HK-2 (cell line): ENCODE measurements at regions not wholly inside any gene's neighbourhood (a gene's known extent, or its start where the extent isn't known, plus 50 kb on each side); places are given as distances from the start of the nearest gene placed in this dataset.
"Not testable (repeated sequence)": the region's sequence is repeated elsewhere in the genome, so short reads cannot be mapped to it uniquely, and the experiment has no call there.

Experiments used
- DNase-seq: peaks from one replicate; pipeline ENCODE4 v3.0.0-alpha.2; 2018; ENCODE audit not compliant: unreplicated experiment

DNA sequence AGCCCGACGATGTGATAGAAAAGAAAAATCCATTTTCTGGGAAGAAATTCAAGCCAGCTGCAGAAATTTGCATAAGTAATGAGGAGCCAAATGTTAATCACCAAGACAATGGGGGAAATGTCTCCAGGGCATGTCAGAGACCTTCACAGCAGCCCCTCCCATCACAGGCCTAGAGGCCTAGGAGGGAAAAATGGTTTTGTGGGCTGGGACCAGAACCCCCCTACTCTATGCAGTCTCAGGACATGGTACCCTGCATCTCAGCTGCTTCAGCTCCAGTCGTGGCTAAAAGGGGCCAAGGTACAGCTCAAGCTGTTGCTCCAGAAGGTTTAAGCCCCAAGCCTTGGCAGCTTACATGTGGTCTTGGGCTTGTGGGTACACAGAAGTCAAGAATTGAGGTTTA lies 155.5 kb upstream of the FOXQ1 start:
- DNase-seq, result not testable (repeated sequence)

DNA sequence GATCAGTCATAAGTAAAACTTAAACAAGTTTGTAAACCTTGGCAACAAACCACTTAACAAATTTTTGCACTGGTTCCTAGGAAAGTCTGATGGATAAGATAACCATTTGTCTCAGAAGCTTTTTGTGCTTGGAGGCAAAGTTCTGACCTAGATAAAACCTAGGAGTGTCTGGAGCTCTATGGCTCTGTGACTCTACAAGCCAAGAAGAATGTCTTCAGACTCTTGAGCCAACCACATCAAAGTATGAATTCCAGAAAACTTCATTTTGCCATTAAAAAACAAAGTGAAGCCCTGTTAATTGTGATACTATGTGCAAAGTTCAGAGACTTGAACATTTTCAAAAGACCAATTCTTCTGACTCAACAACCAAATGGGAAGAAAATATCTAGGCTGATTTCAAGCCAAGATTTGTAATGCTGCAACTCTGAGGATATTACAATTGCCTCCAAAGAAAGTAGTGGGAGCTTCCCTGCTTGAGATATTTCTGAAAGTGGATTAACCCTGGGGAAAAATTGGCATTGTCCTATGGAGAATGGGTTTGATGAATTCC lies 158.1 kb upstream of the FOXQ1 start:
- DNase-seq, result no peak

GRCh38 chr6:1146500-1146899 lies 165.4 kb upstream of the FOXQ1 start:
- no peak for DNase-seq

GRCh38 chr6:1145768-1146218 lies 166.1 kb upstream of the FOXQ1 start:
- DNase-seq, result no peak

GRCh38 chr6:1144842-1145767 lies 166.8 kb upstream of the FOXQ1 start:
- DNase-seq, result no peak

DNA sequence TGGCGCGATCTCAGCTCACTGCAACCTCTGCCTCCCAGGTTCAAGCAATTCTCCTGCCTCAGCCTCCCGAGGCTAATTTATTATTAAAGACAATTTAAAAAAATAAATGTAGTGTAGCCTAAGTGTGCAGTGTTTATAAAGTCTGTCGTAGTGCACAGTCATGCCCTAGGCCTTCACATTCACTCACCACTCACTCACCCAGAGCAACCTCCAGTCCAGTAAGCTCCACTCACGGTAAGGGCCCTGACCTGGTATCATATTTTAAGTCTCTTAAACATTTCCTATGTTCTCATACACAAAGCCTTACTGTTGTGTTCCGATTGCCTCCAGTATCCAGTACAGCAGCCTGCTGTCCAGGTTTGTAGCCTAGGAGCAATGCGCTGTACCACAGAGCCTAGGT lies 168.2 kb upstream of the FOXQ1 start:
- no peak for DNase-seq

DNA sequence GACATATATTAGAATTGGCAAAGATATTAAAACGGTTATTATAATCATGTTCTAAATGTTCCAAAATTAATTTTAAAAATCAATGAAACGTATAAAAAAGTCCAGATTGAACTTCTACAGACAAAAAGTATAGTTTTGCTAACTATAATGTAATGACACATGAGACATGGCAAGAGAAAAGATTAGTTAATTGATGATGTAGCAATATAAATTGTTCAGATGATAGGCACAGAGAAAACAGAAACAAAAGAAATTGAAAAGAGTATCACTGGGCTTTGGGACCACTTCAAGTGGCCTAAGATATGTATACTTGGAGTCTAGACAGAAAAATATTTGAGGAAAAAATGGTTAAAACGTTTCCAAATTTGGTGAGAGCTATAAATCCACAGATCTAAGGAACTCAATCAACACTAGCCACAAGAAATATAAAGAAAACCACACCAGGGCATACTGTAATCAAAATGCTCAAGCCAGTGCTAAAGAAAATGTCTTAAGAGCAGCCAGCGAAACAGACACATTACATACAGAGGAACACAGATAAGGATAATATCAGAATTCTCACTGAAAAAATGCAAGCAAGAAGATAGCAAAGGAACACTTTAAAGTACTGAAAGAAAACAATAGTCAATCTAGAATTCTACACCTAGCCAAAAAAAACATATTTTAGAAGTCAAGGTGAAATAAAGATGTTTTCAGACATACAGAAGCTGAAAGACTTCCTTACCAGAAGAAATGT lies 172.6 kb upstream of the FOXQ1 start:
- DNase-seq, result no peak

GRCh38 chr6:1137849-1138248 lies 174.0 kb upstream of the FOXQ1 start:
- DNase-seq, result no peak

- DNase-seq, result no peak
Measured at GRCh38 chr6:1136827-1137226, 175.1 kb upstream of the FOXQ1 start.

- no peak for DNase-seq
Measured at GRCh38 chr6:1136415-1136774, 175.5 kb upstream of the FOXQ1 start.

DNA sequence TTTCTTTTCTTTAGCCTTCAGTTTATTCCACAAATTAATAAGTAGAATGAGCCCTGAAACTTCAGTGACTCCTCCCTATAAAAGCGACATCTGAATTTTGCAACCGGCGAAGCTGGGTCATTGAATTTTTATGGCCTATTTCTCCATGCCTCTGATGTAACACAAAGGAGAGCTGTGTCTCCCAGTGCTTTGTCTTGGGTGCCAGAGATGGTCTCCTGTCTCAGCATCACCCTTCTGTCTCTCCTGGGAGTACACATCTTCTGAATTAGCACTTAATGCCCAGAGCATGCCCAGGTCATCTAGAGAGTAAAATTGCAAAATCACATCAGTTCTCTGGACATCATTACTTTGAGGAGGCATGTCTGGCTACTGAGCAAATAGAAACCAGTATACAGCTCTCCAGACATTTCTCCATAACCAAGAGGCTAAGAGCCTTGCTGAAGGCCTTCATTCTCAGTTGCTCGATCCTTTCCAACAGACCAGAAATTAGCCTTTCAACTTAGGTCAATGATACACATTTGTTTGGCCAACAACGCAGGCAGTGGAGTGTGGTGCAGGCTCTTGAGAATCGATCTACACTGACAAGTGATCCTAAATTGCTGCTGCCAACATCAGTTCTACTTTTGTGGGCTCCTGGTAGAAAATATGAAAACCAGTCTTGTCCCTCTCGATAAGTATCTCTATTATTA lies 176.0 kb upstream of the FOXQ1 start:
- no peak for DNase-seq

DNA sequence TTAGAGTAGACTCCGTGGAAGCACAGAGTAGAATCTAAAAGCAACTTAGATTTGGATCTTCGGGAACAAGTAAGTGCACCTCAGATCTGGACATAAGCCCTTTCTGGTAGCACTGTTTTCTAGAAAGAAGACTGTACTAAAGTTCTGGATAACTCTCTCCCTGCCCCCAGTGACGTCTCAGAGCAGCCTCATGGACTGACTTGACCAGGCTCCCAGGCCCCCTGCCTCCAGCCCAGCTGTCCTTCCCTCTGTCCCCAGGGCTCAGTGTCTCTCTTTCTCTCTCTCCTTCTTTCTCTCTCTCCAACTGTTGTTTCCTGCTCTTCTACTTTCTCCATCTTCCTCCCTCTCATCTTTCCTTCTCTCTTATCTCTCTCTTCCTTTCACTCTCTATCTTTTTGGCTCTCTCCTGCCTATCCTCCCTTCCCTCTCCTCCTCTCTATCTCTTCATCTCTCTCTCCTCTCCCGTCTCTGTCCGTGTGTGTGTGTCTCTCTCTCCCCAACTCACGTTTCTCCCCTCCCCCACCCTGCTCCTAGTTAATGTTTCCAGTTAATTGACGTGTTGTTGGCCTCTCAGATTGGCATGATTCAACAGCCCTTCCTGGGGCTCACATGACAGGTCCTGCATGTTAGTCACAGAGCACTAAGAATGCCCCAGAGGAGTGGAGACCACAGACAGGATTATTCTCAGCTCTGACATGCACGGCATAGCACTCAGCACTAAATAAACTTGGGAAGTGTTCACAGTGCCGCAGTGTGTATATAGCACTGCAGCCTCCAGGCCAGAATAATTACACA lies 180.4 kb upstream of the FOXQ1 start:
- DNase-seq, result peak; percentile 80

DNA sequence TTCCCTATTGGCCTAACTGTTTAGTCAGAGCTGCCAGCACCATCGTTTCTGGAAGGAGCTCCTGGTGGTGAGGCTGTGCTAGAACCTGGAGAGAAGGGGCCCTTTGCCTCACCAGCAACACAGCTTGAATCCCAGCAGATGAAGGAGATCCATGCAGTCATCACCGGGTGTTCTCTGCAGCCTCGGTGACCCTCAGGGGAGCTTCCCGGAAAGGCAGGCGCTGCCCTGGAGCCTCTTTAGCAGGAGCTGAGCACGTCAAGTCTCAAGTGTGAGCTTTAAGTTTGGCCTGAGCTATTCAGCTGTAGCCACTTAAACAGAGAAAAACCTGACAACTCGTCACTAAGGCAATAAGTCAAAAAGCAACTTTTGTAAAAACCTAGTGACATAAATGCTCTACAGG lies 181.2 kb upstream of the FOXQ1 start:
- DNase-seq, result no peak

DNA sequence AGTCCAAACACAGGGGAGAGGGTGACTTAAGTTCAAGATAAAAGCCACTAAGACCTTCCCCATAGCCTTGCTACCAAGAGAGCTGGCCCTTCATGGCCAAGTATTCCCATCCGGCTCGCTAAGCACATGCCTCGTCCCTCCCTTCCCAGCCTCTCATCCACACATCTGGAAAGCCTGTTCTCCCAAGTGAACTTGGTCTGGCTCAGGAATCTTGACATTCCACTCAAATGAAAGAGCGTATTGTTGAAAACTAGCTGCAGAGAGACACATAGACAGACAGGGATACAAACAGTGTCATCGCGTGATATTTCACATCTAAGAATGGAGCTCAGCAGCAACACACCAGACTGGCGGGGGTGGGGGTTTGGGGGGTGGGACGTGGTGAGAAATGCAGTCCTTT lies 182.8 kb upstream of the FOXQ1 start:
- DNase-seq, result no peak

DNA sequence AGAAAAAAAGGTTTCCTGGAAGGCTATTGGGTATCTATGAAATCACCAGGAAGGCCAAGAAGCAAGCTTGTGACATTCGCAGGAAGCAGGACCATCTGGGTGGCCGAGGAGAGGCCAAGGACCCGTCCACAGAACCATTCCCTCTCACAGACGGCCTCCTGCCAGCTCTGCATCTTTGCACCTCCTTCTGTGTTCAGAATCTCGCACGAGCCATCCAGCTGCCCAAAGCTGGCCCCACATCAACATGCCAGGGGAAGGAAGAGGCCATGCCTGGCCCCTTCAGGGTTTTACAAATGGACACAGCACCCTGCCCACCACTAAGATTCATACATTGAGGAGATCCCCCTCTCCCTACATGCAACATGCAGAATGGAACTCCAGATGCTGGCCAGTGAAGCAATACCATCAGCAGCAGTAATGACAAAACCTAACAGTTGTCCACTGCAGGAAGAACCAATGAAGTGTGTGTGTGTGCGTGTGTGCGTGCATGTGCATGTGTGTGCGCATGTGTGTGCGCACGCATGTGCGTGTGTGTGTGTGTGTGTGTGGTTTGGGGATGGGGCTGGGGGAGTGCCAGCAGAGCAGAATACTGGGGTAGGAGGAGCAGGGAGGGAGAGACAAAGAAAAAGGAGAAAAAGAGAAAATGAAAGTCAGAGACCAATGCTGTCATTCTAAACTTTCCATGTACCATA lies 184.2 kb upstream of the FOXQ1 start:
- DNase-seq, result no peak

- no peak for DNase-seq
Measured at GRCh38 chr6:1127129-1127528, 184.8 kb upstream of the FOXQ1 start.

GRCh38 chr6:1126036-1126435 lies 185.9 kb upstream of the FOXQ1 start:
- no peak for DNase-seq

GRCh38 chr6:1125297-1125696 lies 186.6 kb upstream of the FOXQ1 start:
- DNase-seq, result no peak

DNA sequence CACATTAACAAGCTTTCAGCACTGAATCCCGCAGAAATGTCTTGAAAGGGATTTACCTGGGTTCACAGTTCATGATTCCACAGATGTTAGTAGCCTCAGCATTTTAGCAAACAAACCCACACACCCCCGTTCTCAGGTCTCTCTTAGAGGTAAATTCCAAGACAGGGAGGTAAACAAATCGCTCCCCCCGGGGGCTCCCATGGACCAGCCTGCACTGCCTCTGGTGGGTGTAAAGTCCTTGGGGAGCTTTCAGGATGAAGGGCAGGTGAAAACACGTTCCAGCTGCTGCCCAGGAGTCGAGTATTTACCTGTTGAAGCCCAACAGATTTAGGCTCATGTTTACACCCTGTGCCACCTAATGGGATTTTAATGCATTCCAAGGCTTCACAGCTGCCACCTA lies 187.0 kb upstream of the FOXQ1 start:
- DNase-seq, result no peak
